Nucleus accumbens (tissue), 56 donors: ENCODE measurements at regions not wholly inside any gene's neighbourhood (a gene's known extent, or its start where the extent isn't known, plus 50 kb on each side); places are given as distances from the start of the nearest gene placed in this dataset.
"Not testable (repeated sequence)": the region's sequence is repeated elsewhere in the genome, so short reads cannot be mapped to it uniquely, and the experiment has no call there.

Source experiments
- DNase-seq, 56 donors: peaks; one replicate each; lab custom pipeline; 2025; lab: John Stamatoyannopoulos, UW

DNA sequence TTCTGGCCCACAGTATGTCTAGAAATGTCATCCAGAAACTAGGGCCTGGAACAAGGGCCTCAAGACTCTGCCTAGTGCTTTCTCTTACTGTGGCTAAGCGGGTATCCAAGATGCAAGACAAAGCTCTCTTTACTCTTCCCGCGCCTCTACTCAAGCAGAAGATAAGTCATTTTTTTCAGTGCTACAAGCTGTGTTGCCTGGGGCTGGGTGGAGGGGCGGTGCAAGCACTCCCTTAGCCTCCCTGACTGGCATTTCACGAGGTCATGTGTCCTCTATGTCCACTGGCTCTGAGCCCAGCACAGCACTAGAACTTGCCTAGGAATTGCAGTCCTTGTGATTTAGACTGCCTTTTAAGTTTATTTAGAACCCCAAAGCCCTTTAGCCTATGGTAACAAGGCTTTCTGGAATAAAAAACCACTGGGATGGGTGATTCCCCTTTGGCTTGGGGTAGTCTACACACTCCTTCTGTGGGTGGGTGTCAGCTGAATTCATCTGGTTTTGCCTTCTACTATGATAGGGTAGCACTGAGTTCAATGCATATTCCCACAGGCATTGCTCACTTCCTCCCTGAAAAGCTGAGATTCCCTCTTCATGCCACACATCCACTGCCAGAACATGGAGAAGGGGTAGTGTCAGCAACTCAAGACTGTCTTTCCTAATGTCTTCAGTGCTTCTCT, 371.8 kb upstream of the KCND2 start:
- DNase-seq, result peak in 7 of 56 donors; percentile 0 to 24 (median 3)

DNA sequence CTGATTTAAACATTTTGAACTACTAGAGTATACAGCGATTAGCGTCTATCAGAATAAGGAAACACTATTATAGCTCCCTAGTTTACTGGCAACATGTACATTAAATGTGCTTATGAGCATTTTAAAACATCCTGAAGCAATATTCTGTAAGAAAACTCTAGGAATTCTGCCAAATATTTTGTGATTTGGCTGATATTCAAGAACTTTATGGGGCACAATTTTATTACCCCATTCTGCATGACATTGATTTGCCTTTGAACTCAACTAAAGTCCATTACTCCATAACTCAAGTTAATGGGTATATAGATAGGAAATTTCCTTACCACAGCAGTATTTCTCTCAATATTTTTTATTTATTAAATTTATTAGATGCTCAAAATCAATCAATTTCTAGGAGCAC, 369.9 kb upstream of the KCND2 start:
- DNase-seq, result no peak

DNA sequence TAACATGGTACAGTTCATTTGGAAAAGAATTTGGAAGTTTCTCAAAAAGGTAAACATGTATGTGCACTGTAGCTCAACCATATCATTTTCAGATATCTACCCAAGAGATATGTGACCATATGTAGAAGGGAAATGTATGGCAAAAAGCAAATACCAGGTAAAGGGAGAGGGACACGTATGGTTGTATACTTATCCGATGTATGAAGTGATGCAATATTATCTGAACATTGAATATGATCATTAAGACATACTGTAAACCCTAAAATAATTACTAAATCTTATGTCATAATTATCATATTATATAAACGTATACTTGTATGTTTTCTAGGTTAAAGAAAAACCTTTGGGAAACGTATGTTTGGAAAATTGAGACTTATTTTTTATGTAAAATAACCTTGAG, 367.5 kb upstream of the KCND2 start:
- no peak for DNase-seq

- no peak for DNase-seq
Observed at GRCh38 chr7:119908948-119909347, 364.0 kb upstream of the KCND2 start.

- DNase-seq, result not testable (repeated sequence)
Observed at GRCh38 chr7:119914119-119914518, 358.9 kb upstream of the KCND2 start.

- DNase-seq, result no peak
Observed at GRCh38 chr7:119916501-119916900, 356.5 kb upstream of the KCND2 start.

GRCh38 chr7:119918185-119918584, 354.8 kb upstream of the KCND2 start:
- DNase-seq, result no peak

DNA sequence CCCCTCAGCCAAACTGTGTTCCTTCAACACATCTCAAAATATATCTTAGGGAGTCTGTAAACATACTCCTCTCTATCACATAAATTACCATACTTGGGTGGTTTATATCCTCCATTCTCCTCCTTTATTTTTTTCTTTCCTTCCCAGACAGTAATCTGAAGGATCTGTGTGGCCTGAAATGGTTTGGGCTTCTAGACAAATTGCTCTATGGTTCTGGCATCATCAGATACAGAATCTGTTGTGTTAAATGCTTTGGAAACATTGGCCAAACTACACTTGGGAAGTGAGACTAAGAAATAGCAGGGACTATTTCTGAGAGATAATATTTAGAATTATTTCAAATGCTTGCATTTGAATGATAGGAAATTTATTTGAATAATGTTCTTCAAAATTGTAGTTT, 353.0 kb upstream of the KCND2 start:
- no peak for DNase-seq

- no peak for DNase-seq
Observed at GRCh38 chr7:119925581-119926289, 347.2 kb upstream of the KCND2 start.

DNA sequence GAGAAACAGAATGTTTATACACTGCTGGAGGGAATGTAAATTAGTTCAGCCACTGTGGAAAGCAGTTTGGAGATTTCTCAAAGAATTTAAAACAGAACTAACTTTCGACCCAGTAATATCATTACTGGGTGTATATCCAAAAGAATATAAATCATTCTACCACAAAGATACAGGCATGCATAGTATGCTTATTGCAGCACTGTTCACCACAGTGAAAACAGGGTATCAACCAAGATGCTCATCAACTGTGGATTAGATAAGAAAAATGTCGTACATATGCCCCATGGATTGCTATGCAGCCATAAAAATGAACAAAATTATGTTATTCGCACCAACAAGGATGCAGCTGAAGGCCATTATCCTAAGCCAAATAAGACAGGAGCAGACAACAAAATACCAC, 343.1 kb upstream of the KCND2 start:
- no peak for DNase-seq

GRCh38 chr7:119931230-119931824, 341.6 kb upstream of the KCND2 start:
- DNase-seq, result no peak

- DNase-seq, result no peak
Observed at GRCh38 chr7:119935418-119936025, 337.5 kb upstream of the KCND2 start.

DNA sequence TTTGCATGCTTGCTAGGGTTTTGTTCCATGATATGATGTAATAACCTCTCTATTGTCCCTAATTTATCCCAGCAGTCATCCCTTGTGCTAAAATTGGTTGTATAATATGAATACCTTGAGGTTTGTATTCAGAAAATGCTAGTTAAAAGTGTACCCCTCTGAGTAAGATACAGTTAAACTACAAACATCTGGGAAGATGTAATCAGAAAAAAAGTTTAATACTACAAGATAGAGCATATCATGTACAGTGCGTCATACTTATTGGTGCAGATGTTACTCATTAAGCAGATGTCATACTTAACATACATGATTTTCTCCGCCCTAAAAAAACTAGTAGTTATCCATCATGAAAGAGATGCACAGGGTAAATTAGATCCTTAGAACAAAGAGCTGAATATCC, 336.1 kb upstream of the KCND2 start:
- DNase-seq, result no peak

DNA sequence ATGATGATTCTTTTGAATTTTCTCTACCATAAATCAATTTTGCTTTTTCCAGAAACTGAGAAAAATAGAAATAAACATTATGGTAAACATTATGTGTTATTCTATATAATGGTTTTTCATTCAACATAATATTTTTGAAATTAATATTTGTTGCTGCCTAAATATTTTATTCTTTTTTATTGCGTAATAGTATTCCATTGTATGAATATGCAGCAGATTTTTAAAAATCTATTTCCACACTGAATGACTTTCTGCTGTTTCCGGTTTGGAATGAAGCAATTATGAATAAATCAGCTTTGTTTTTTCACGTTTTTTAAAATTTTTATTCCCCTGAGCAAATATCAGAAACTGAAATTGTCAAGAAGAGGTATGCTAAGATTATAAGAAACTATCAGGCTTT, 335.2 kb upstream of the KCND2 start:
- no peak for DNase-seq

DNA sequence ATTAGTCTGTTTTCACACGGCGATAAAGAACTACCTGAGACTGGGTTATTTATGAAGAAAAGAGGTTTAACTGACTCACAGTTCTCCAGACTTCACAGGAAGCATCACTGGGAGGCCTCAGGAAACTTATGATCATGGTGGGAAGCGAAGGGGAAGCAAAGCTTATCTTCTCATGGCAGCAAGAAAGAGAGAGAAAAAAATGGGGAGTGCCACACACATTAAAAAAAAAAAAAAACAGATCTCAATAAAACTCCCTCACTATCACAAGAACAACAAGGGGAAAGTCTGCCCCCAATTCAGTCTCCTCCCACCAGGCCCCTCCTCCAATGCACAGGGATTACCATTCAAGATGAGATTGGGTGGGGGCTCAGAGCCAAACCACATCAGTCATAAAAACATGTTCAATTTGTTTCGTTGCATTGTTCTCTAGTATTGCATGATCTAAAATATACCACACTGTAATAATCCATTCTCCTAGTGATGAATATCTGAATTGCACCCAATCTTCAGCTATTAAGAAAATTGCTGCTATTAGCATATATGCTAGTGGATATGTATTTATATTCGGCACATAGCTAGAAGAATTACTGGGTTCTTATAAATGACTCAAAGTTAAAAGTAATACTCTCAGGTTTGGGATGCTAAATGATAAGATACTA, 328.9 kb upstream of the KCND2 start:
- no peak for DNase-seq

DNA sequence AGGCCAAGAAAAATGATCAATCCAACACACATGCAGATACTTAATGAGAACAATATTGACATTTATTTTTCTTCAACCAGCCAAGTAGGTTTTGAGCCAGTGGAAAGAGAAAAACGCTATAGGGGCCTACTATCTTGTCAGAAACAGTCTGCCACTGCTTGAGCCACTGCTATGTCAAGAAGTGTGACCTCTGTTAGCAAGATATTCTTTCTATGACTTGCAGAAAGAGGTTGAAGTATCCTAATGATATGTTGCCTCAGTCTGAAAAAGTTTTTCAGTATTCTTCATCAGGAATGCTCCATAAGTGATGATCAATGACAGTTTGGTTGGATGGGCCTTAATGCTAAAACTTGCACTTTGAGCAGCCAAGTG, 328.4 kb upstream of the KCND2 start:
- no peak for DNase-seq

DNA sequence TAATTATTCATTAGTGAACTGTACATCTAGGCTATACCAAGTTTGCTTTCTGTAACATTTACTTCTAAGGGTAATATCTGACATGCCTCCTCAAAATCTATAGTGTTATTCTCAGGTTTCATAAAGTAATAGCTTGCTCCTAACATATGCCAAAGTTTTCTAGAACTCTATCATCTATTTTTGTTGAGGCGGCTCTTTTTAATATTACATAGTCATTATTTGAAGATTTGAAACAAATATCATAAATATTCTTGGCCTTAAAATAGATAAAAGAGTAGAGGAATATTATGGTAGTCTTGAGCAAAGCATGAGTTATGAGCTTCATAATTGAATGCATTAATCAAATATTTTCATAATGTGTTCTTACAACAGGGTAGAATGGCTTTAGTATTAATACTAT, 327.2 kb upstream of the KCND2 start:
- DNase-seq, result no peak

GRCh38 chr7:119949053-119949452, 323.9 kb upstream of the KCND2 start:
- no peak for DNase-seq

DNA sequence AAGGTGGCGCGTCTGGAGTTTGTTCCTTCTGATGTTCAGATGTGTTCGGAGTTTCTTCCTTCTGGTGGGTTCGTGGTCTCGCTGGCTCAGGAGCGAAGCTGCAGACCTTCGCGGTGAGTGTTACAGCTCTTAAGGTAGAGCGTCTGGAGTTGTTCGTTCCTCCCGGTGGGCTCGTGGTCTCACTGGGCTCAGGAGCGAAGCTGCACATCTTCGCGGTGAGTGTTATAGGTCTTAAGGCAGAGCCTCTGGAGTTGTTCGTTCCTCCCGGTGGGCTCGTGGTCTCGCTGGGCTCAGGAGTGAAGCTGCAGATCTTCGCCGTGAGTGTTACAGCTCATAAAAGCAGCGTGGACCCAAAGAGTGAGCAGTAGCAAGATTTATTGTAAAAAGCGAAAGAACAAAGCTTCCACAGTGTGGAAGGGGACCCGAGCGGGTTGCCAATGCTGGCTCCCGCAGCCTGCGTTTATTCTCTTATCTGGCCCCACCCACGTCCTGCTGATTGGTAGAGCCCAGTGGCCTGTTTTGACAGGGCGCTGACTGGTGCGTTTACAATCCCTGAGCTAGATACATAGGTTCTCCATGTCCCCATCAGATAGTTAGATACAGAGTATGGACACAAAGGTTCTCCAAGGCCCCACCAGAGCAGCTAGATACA, 322.5 kb upstream of the KCND2 start:
- DNase-seq, result not testable (repeated sequence)

GRCh38 chr7:119951614-119952013, 321.4 kb upstream of the KCND2 start:
- DNase-seq, result not testable (repeated sequence)

- no peak for DNase-seq
Observed at GRCh38 chr7:119957335-119957734, 315.6 kb upstream of the KCND2 start.
